ENCODE measurements at regions not wholly inside any gene's neighbourhood (a gene's known extent, or its start where the extent isn't known, plus 50 kb on each side); places are given as distances from the start of the nearest gene placed in this dataset.

DNA sequence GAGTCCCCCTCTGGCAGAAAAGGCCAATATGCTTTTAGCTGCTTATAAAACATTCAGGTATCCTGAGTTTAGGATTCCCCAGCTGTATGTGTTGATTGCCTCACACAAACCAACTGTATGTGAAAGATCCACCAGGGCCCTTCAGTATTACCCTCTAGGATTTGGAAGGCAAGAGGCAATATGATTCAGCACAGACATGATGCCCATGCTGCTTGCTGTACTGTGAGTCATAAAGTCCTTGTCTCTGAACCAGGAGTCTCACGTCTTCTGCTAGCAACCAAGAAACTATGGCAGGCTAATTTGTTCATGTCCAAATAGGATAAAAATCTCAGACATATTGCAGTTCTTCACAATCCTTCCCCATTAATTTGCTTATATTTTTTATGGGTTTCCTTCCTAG, 789.2 kb upstream of the SLC35B3 start:
- TF ChIP-seq, protein P1, sequence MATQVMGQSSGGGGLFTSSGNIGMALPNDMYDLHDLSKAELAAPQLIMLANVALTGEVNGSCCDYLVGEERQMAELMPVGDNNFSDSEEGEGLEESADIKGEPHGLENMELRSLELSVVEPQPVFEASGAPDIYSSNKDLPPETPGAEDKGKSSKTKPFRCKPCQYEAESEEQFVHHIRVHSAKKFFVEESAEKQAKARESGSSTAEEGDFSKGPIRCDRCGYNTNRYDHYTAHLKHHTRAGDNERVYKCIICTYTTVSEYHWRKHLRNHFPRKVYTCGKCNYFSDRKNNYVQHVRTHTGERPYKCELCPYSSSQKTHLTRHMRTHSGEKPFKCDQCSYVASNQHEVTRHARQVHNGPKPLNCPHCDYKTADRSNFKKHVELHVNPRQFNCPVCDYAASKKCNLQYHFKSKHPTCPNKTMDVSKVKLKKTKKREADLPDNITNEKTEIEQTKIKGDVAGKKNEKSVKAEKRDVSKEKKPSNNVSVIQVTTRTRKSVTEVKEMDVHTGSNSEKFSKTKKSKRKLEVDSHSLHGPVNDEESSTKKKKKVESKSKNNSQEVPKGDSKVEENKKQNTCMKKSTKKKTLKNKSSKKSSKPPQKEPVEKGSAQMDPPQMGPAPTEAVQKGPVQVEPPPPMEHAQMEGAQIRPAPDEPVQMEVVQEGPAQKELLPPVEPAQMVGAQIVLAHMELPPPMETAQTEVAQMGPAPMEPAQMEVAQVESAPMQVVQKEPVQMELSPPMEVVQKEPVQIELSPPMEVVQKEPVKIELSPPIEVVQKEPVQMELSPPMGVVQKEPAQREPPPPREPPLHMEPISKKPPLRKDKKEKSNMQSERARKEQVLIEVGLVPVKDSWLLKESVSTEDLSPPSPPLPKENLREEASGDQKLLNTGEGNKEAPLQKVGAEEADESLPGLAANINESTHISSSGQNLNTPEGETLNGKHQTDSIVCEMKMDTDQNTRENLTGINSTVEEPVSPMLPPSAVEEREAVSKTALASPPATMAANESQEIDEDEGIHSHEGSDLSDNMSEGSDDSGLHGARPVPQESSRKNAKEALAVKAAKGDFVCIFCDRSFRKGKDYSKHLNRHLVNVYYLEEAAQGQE (IDR thresholded peaks at IDR 0.05; ENCODE audit: insufficient read depth in 1 of 2, low read depth in 2 of 2, low read length in 2 of 2) = no peak
- TF ChIP-seq POLR2AphosphoS5 (IDR thresholded peaks at IDR 0.05; ENCODE audit: low read depth, low read length) = no peak
- TF ChIP-seq SIN3A (IDR thresholded peaks at IDR 0.05; ENCODE audit: borderline replicate concordance, insufficient read depth, low read length) = no peak
- no peak for TF ChIP-seq TAF1 (IDR thresholded peaks at IDR 0.05; ENCODE audit: borderline replicate concordance, insufficient read depth, low read length)
- no peak for TF ChIP-seq FOXP2 (optimal IDR thresholded peaks at IDR 0.05; ENCODE audit: borderline replicate concordance, extremely low read depth, extremely low read length, insufficient read depth)

Data from PFSK-1 (cell line).